ENCODE measurements at regions not wholly inside any gene's neighbourhood (a gene's known extent, or its start where the extent isn't known, plus 50 kb on each side); places are given as distances from the start of the nearest gene placed in this dataset.

DNA sequence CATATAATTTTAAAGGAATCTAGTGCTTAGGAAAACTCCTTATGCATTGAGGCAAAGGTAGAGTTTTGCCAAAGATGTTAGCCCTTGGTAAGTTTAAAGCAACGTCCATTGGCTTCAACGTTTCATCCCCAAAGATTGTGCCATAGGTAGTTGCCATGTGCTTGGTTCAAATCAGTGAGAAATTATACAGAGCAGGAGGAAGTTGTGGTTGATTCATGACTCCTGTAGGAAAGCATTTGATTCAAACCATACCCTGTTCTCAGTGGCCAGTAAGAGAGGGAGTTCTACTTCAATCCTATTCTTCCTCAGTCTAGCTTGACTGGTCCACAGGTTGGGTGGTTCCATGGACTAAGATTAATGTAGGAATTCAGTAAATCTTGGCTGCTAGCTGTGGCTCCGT, 535.6 kb downstream of the QKI start:
- no peak overlapping the region for H3K4me2 ChIP-seq (ENCODE audit: insufficient read depth, low read length)
- intact Hi-C loops (cut with micrococcal nuclease) = loop anchor here (10.0 kb wide), 1 partner anchor 365 kb away; no protein-coding TSS in a partner anchor
- no peaks in the 10 kb centered on the region for H3K9me3 ChIP-seq (replicated peaks; ENCODE audit: control insufficient read depth, insufficient read depth, low read depth, low read length)
- H2AFZ ChIP-seq (ENCODE audit: low read depth, low read length) = no peak overlapping the region
- WGBS (ENCODE audit: insufficient coverage, low coverage, missing lambda C conversion rate) = 0% methylated on average over 3 of the region's 3 CpGs
- peaks cover 39% of the 10 kb centered on the region in 2 experiments for H3K27me3 ChIP-seq (ENCODE audit: control insufficient read depth in 2 of 2, insufficient read depth in 2 of 2, low read length in 2 of 2)
- ATAC-seq = no peak
- H4K20me1 ChIP-seq (replicated peaks; ENCODE audit: control insufficient read depth, insufficient read depth, low read length) = peaks cover 4% of the 10 kb centered on the region; the same call in 1 of the 2 replicates
- no peak overlapping the region for H3K9ac ChIP-seq (ENCODE audit: insufficient read depth in 1 of 2, low read depth in 2 of 2, low read length in 2 of 2)
- no TSS peak for BruUV-seq (replicated peaks)
- H3K9me1 ChIP-seq (ENCODE audit: control insufficient read depth, insufficient read depth, low read length) = no peaks in the 10 kb centered on the region
- H3K27ac ChIP-seq (ENCODE audit: extremely low read depth, low read depth, low read length) = no peak overlapping the region
- ChIA-PET POLR2A (interaction anchor here (0.5 to 1.1 kb wide), 2 partner anchors 10 to 463 kb away, joined by 3 to 4 read pairs; no protein-coding TSS in a partner anchor), CTCF (ENCODE audit: low intra/inter-chr PET ratio) (no interaction called here)
- in situ Hi-C loops (cut with MboI) = loop anchor here (10.0 kb wide), 1 partner anchor 765 kb away; no protein-coding TSS in a partner anchor
- H3K36me3 ChIP-seq (ENCODE audit: control insufficient read depth, insufficient read depth, low read length) = no peaks in the 10 kb centered on the region
- no peak for FAIRE-seq
- no peak overlapping the region for H3K4me3 ChIP-seq
- no peaks in the 10 kb centered on the region for H3K79me2 ChIP-seq (ENCODE audit: control insufficient read depth, insufficient read depth, low read length)
- no peak for DNase-seq (ENCODE audit: extremely low read depth in 1 of 4, low spot score in 3 of 4)
- H3K4me1 ChIP-seq (replicated peaks in 1 of 2; ENCODE audit: control insufficient read depth in 2 of 2, insufficient read depth in 2 of 2, low read length in 2 of 2) = no peaks in the 10 kb centered on the region
- TF ChIP-seq SREBF2 (CRISPR knock-in tag; IDR thresholded peaks at IDR 0.05) (no peak), SMARCB1 (IDR thresholded peaks at IDR 0.05; ENCODE audit: insufficient read length, low read depth) (no peak), GTF2B (IDR thresholded peaks at IDR 0.05; ENCODE audit: extremely low read depth, insufficient read length) (no peak), HSF4 (CRISPR knock-in tag; IDR thresholded peaks at IDR 0.05; ENCODE audit: borderline replicate concordance) (no peak), ZNF717 (CRISPR knock-in tag; IDR thresholded peaks at IDR 0.05) (no peak), ZNF699 (CRISPR knock-in tag; IDR thresholded peaks at IDR 0.05; ENCODE audit: insufficient replicate concordance) (no peak), ELF4 (CRISPR knock-in tag; IDR thresholded peaks at IDR 0.05) (no peak), ZNF584 (CRISPR knock-in tag; IDR thresholded peaks at IDR 0.05; ENCODE audit: low read depth) (no peak), PTTG1 (tag; IDR thresholded peaks at IDR 0.05; ENCODE audit: low read depth) (no peak), PHF21A (IDR thresholded peaks at IDR 0.05; ENCODE audit: borderline replicate concordance, low read depth) (no peak), POLR2AphosphoS5 (IDR thresholded peaks at IDR 0.05; ENCODE audit: control insufficient read depth, insufficient read depth, low read depth, low read length) (no peak), HMG20A (CRISPR knock-in tag; conservative IDR thresholded peaks at IDR 0.05) (no peak), ZNF280B (CRISPR knock-in tag; IDR thresholded peaks at IDR 0.05) (no peak), IRF2 (CRISPR knock-in tag; IDR thresholded peaks at IDR 0.05) (no peak)
- TF ChIP-seq, protein P1, sequence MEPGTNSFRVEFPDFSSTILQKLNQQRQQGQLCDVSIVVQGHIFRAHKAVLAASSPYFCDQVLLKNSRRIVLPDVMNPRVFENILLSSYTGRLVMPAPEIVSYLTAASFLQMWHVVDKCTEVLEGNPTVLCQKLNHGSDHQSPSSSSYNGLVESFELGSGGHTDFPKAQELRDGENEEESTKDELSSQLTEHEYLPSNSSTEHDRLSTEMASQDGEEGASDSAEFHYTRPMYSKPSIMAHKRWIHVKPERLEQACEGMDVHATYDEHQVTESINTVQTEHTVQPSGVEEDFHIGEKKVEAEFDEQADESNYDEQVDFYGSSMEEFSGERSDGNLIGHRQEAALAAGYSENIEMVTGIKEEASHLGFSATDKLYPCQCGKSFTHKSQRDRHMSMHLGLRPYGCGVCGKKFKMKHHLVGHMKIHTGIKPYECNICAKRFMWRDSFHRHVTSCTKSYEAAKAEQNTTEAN (CRISPR knock-in tag; IDR thresholded peaks at IDR 0.05) = no peak
- TF ChIP-seq, protein P2, sequence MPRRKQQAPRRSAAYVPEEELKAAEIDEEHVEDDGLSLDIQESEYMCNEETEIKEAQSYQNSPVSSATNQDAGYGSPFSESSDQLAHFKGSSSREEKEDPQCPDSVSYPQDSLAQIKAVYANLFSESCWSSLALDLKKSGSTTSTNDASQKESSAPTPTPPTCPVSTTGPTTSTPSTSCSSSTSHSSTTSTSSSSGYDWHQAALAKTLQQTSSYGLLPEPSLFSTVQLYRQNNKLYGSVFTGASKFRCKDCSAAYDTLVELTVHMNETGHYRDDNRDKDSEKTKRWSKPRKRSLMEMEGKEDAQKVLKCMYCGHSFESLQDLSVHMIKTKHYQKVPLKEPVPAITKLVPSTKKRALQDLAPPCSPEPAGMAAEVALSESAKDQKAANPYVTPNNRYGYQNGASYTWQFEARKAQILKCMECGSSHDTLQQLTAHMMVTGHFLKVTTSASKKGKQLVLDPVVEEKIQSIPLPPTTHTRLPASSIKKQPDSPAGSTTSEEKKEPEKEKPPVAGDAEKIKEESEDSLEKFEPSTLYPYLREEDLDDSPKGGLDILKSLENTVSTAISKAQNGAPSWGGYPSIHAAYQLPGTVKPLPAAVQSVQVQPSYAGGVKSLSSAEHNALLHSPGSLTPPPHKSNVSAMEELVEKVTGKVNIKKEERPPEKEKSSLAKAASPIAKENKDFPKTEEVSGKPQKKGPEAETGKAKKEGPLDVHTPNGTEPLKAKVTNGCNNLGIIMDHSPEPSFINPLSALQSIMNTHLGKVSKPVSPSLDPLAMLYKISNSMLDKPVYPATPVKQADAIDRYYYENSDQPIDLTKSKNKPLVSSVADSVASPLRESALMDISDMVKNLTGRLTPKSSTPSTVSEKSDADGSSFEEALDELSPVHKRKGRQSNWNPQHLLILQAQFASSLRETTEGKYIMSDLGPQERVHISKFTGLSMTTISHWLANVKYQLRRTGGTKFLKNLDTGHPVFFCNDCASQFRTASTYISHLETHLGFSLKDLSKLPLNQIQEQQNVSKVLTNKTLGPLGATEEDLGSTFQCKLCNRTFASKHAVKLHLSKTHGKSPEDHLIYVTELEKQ (CRISPR knock-in tag; IDR thresholded peaks at IDR 0.05) = no peak

Measured in K562 (cell line).